ENCODE measurements at regions not wholly inside any gene's neighbourhood (a gene's known extent, or its start where the extent isn't known, plus 50 kb on each side); places are given as distances from the start of the nearest gene placed in this dataset.
"Not testable (repeated sequence)": the region's sequence is repeated elsewhere in the genome, so short reads cannot be mapped to it uniquely, and the experiment has no call there.

DNA sequence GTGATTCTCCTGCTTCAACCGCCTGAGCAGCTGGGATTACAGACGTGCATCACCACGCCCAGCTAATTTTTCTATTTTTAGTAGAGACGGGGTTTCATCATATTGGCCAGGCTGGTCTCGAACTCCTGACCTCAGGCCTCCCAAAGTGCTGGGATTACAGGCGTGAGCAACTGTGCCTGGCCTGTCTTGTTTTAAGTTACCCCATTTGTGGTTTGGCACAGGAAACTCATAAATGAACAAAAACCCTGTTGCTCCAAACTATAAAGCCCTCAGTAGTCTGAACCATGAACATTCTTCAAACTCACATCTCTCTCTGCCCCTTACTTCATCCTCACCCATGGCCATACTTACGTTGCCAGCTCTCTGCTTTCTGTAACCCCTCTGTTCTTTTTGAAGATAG is 61.7 kb downstream of the RHOU start:
- H3K36me3 ChIP-seq (ENCODE audit: insufficient read depth, low read length, poor library complexity, severe bottlenecking); H3K4me1 ChIP-seq (ENCODE audit: insufficient read depth, low read length, poor library complexity, severe bottlenecking); H3K27ac ChIP-seq (ENCODE audit: low read depth, low read length, poor library complexity, severe bottlenecking); H3K9me3 ChIP-seq (ENCODE audit: low read depth, low read length, poor library complexity, severe bottlenecking); CTCF ChIA-PET; POLR2A ChIA-PET (ENCODE audit: low non-redundant PET); H3K4me3 ChIP-seq (ENCODE audit: low read depth, low read length, poor library complexity, severe bottlenecking); H3K27me3 ChIP-seq (replicated peaks; ENCODE audit: insufficient read depth, low read depth, low read length, poor library complexity); intact Hi-C loops (cut with micrococcal nuclease; ENCODE audit: unreplicated experiment); DNase-seq (ENCODE audit: low spot score); BruUV-seq (replicated peaks): not testable (repeated sequence)

DNA sequence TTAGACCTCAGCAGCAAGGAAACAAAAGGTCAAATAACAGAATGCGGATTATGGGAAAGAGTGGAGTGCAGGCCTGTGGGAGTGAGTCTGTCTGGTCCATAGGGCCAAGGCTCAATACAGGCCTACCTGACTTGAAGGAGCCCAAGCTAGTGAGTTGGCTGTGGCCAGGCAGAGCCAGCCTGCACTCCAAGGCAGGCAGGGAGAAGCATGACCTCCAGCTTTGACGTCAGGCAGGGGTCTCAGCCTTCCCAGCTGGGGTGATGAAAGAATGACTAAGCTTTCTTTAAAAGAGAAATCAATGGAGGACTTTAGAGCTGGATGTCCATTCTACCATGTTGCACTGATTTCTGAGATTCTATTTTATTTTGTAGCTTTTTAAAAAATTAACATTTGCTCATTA is 62.8 kb downstream of the RHOU start:
- H3K27ac ChIP-seq (ENCODE audit: low read depth, low read length, poor library complexity, severe bottlenecking): no peak overlapping the region
- CTCF ChIA-PET: no interaction called here
- peaks cover 3% of the 10 kb centered on the region for H3K27me3 ChIP-seq (replicated peaks; ENCODE audit: insufficient read depth, low read depth, low read length, poor library complexity)
- no peaks in the 10 kb centered on the region for H3K4me1 ChIP-seq (ENCODE audit: insufficient read depth, low read length, poor library complexity, severe bottlenecking)
- no TSS peak for BruUV-seq (replicated peaks)
- H3K4me3 ChIP-seq (ENCODE audit: low read depth, low read length, poor library complexity, severe bottlenecking): no peak overlapping the region
- no peaks in the 10 kb centered on the region for H3K36me3 ChIP-seq (ENCODE audit: insufficient read depth, low read length, poor library complexity, severe bottlenecking)
- TF ChIP-seq EZH2 (IDR thresholded peaks at IDR 0.05; ENCODE audit: borderline replicate concordance, low read depth, low read length, poor library complexity, severe bottlenecking): no peak
- TF ChIP-seq, protein P1, sequence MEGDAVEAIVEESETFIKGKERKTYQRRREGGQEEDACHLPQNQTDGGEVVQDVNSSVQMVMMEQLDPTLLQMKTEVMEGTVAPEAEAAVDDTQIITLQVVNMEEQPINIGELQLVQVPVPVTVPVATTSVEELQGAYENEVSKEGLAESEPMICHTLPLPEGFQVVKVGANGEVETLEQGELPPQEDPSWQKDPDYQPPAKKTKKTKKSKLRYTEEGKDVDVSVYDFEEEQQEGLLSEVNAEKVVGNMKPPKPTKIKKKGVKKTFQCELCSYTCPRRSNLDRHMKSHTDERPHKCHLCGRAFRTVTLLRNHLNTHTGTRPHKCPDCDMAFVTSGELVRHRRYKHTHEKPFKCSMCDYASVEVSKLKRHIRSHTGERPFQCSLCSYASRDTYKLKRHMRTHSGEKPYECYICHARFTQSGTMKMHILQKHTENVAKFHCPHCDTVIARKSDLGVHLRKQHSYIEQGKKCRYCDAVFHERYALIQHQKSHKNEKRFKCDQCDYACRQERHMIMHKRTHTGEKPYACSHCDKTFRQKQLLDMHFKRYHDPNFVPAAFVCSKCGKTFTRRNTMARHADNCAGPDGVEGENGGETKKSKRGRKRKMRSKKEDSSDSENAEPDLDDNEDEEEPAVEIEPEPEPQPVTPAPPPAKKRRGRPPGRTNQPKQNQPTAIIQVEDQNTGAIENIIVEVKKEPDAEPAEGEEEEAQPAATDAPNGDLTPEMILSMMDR (conservative IDR thresholded peaks at IDR 0.05; ENCODE audit: low read depth, low read length): no peak
- no peak for DNase-seq (ENCODE audit: low spot score)
- intact Hi-C loops (cut with micrococcal nuclease; ENCODE audit: unreplicated experiment): no loop called here
- POLR2A ChIA-PET (ENCODE audit: low non-redundant PET): interaction anchor here (0.6 kb wide), 2 partner anchors 25 to 40 kb away, joined by 3 to 5 read pairs; no protein-coding TSS in a partner anchor
- H3K9me3 ChIP-seq (ENCODE audit: low read depth, low read length, poor library complexity, severe bottlenecking): no peaks in the 10 kb centered on the region

DNA sequence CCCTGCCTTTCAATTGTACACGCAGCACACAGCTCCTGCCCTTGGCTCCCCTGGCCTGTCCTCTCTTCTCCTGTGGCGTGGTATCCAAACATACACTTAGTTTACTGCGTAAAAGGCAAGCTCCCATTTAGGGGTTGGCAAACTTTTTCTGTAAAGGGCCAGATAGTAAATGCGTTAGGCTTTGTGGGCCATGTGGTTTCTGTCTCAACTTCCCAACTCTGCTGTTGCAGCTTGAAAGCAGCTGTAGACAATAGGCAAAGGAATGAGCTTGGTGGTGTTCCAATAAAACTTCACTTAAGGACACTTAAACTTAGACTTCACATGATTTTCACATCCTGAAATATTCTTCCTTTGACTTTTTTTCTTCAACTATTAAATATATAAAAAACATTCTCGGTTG is 63.3 kb downstream of the RHOU start:
- Histone ChIP-seq H3K4me3 (ENCODE audit: low read depth, low read length, poor library complexity, severe bottlenecking) (no peak overlapping the region), H3K9me3 (ENCODE audit: low read depth, low read length, poor library complexity, severe bottlenecking) (no peaks in the 10 kb centered on the region), H3K27ac (ENCODE audit: low read depth, low read length, poor library complexity, severe bottlenecking) (no peak overlapping the region), H3K4me1 (ENCODE audit: insufficient read depth, low read length, poor library complexity, severe bottlenecking) (no peaks in the 10 kb centered on the region), H3K27me3 (replicated peaks; ENCODE audit: insufficient read depth, low read depth, low read length, poor library complexity) (peaks cover 3% of the 10 kb centered on the region), H3K36me3 (ENCODE audit: insufficient read depth, low read length, poor library complexity, severe bottlenecking) (no peaks in the 10 kb centered on the region)
- ChIA-PET CTCF (no interaction called here), POLR2A (ENCODE audit: low non-redundant PET) (no interaction called here)
- DNase-seq (ENCODE audit: low spot score): no peak
- BruUV-seq (replicated peaks): no TSS peak
- intact Hi-C loops (cut with micrococcal nuclease; ENCODE audit: unreplicated experiment): no loop called here
- no peak for TF ChIP-seq EZH2 (IDR thresholded peaks at IDR 0.05; ENCODE audit: borderline replicate concordance, low read depth, low read length, poor library complexity, severe bottlenecking)
- TF ChIP-seq, protein P1 (conservative IDR thresholded peaks at IDR 0.05; ENCODE audit: low read depth, low read length): no peak

DNA sequence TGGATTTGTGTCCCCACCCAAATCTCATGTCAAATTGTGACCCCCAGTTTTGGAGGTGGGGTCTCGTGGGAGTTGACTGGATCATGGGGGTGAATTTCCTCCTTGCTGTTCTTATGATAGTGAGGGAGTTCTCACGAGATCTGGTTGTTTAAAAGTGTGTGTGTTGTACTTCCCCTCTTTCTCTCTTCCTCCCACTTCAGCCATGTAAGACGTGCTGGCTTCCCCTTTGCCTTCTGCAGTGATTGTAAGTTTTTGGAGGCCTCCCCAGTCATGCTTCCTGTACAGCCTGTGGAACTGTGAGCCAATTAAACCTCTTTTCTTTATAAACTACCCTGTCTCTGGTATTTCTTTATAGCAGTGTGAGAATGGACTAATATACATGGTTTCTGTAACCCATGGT is 64.6 kb downstream of the RHOU start:
- no peak for DNase-seq (ENCODE audit: low spot score)
- POLR2A ChIA-PET (ENCODE audit: low non-redundant PET): no interaction called here
- no TSS peak for BruUV-seq (replicated peaks)
- intact Hi-C loops (cut with micrococcal nuclease; ENCODE audit: unreplicated experiment): no loop called here
- H3K36me3 ChIP-seq (ENCODE audit: insufficient read depth, low read length, poor library complexity, severe bottlenecking): no peaks in the 10 kb centered on the region
- H3K9me3 ChIP-seq (ENCODE audit: low read depth, low read length, poor library complexity, severe bottlenecking): no peaks in the 10 kb centered on the region
- no peaks in the 10 kb centered on the region for H3K27me3 ChIP-seq (replicated peaks; ENCODE audit: insufficient read depth, low read depth, low read length, poor library complexity)
- H3K4me1 ChIP-seq (ENCODE audit: insufficient read depth, low read length, poor library complexity, severe bottlenecking): no peaks in the 10 kb centered on the region
- no peak overlapping the region for H3K27ac ChIP-seq (ENCODE audit: low read depth, low read length, poor library complexity, severe bottlenecking)
- CTCF ChIA-PET: no interaction called here
- no peak for TF ChIP-seq EZH2 (IDR thresholded peaks at IDR 0.05; ENCODE audit: borderline replicate concordance, low read depth, low read length, poor library complexity, severe bottlenecking)
- TF ChIP-seq, protein P1 (conservative IDR thresholded peaks at IDR 0.05; ENCODE audit: low read depth, low read length): no peak
- no peak overlapping the region for H3K4me3 ChIP-seq (ENCODE audit: low read depth, low read length, poor library complexity, severe bottlenecking)
